ENCODE measurements at regions not wholly inside any gene's neighbourhood (a gene's known extent, or its start where the extent isn't known, plus 50 kb on each side); places are given as distances from the start of the nearest gene placed in this dataset.
A peak's percentile ranks its signal among the peaks of the same experiment; 100 is the strongest.
"Not testable (repeated sequence)": the region's sequence is repeated elsewhere in the genome, so short reads cannot be mapped to it uniquely, and the experiment has no call there.

GRCh38 chr3:34066999-34067398 lies 268.6 kb downstream of the PDCD6IP start:
- no peak for DNase-seq

GRCh38 chr3:34067536-34068051 lies 269.2 kb downstream of the PDCD6IP start:
- DNase-seq: no peak

- no peak for DNase-seq
Measured at GRCh38 chr3:34068505-34068904, 270.1 kb downstream of the PDCD6IP start.

DNA sequence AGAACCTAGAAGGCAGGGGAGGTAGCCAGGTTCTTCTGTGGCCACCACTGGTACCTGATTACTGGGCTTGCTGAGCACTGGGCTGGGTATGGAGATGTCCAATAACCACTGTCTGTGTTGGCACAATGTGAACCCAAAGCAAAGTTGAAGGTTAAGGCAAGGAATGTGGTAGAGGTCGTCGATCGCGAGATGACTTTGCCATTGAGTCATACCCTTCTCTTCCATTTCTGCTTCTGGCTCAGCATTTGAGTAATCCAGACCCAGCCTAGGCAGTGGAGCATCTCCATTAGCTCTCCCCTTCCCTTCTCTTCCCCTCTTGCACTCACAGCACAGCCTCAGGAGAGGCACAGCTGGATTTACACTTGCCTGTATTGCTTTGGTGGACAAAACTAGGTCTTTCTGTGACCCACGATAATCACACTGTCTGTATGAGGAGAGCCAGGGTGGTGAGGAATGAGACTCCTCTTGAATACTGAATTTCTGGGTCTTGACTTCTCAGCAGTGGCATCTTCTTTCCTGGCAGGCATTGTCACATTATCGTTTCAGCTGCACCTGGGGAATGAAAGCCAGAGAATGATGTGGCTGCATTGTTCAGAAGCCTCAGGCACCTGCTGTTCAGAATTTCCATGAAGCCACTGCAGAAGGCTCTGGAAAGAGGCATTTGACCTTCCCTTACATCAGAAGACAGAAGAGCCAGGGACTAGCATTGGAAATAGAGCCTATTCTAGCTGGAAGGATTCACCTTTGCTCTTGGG lies 272.6 kb downstream of the PDCD6IP start:
- DNase-seq: no peak

- DNase-seq: no peak
Measured at GRCh38 chr3:34072297-34072696, 273.9 kb downstream of the PDCD6IP start.

DNA sequence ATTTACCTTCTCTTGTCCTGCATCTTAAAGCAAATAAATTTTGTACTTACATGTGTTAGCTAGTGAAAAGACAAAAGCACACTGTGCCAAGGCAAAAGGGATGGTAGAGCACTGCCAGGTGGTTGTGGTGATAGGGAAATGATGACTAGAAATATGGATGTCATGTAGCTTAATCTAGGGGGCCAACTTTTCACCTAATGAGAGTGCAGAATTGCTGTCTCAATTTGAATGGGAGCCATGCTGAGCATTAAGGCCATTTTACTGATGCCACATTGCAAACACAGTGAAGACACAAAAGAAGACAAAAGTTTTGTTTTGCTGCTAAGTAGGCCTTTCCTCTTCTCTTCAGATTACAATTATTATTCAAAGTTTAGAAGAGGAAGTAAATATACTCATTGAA lies 274.7 kb downstream of the PDCD6IP start:
- no peak for DNase-seq

DNA sequence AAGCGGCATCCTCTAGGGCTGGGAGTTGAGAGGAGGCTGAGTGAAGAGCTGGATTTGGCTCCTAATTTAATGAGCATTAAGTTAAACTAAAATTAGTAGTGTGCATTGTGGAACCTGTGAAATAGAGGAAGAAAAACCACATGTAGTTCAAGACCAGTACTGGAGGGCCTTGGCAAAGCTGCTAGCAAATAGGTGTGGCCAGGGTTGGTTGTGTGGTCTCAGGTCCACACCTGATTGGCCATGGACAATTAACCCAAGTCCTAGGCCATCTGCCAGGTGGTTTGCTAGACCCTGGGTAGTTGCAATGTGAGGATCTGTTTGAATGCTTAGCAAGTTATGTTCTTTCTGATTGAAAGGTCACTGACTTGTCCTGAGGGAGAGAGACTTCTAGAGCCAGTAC lies 275.5 kb downstream of the PDCD6IP start:
- DNase-seq: no peak

DNA sequence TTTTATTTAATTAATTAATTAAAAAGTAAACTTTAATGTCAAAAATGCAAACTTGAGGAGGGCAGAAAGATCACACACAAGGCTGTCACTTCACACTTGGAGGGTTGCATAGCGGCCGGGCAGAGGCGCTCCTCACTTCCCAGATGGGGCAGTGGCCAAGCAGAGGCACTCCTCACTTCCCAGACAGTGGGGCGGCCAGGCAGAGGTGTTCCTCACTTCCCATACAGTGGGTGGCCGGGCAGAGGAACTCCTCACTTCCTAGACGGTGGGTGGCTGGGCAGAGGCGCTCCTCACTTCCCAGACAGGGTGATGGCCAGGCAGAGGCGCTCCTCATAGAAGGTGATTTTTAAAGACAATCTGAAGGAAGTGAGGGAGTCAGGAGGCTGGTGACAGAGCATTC lies 277.5 kb downstream of the PDCD6IP start:
- no peak for DNase-seq

GRCh38 chr3:34077417-34078195 lies 279.2 kb downstream of the PDCD6IP start:
- no peak for DNase-seq

DNA sequence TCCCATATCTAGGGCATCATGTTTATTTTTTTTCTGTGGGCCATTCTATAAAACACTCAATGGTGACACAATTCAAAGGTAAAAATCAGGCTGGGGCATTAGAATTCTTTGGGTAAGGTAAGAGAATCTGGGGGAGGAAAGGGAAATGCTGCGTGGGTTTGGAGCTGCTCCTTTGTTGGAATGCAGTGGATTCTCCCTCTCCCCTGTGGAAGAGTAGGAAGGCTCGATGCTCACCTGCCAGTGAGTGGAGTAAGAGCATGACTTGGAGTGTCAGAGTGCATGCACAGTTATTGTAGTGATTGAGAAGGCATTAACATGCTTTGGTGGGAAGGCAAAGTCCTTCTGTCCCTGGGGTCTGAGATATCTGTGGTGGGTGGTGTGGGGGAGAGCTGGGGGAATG lies 280.0 kb downstream of the PDCD6IP start:
- no peak for DNase-seq

DNA sequence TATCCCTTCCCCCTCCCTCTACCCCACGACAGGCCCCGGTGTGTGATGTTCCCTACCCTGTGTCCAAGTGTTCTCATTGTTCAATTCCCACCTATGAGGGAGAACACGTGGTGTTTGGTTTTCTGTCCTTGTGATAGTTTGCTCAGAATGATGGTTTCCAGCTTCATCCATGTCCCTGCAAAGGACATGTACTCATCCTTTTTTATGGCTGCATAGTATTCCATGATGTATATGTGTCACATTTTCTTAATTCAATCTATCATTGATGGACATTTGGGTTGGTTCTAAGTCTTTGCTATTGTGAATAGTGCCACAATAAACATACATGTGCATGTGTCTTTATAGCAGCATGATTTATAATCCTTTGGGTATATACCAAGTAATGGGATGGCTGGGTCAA lies 281.4 kb downstream of the PDCD6IP start:
- DNase-seq: not testable (repeated sequence)

DNA sequence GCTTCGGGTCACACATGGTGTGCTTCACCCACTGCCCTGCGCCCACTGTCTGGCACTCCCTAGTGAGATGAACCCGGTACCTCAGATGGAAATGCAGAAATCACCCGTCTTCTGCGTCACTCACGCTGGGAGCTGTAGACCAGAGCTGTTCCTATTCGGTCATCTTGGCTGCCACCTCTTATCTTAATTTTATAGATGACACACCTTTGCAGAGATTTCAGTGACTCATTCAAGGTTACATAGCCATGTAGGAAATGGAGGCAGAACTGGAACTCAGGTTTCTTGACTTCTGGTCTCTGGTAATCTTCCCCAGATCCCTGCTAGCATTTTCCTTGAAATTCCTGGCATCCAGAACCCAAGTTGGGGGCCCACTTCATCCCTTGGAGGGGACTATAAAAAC lies 291.9 kb downstream of the PDCD6IP start:
- DNase-seq: not testable (repeated sequence)

DNA sequence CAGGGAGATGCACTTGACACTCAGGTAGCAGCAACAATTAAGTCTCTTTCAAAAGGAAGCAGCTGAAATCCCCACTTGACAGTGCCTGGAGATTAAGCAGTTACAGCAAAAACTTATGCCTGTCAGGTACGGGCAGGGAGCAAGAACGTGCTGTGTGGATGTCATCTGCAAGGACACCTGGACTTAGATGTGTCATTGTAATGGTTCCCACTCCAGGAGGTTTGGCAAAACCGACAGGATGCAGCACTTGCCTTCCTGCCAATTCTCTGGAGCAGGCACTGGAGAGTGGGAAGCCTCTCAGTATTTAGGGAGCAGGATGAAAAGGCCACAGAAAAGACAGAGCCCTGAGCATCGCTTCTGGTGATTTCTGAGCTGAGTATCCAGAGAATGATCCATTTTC lies 292.4 kb downstream of the PDCD6IP start:
- DNase-seq: no peak

DNA sequence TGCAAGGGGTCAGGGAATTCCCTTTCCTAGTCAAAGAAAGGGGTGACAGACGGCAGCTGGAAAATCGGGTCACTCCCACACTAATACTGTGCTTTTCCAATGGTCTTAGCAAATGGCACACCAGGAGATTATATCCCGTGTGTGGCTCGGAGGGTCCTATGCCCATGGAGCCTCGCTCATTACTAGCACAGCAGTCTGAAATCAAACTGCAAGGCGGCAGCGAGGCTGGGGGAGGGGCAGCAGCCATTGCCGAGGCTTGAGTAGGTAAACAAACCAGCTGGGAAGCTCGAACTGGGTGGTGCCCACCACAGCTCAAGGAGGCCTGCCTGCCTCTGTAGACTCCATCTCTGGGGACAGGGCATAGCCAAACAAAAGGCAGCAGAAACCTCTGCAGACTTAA lies 295.9 kb downstream of the PDCD6IP start:
- not testable (repeated sequence) for DNase-seq

GRCh38 chr3:34102288-34102687 lies 303.9 kb downstream of the PDCD6IP start:
- DNase-seq: no peak

DNA sequence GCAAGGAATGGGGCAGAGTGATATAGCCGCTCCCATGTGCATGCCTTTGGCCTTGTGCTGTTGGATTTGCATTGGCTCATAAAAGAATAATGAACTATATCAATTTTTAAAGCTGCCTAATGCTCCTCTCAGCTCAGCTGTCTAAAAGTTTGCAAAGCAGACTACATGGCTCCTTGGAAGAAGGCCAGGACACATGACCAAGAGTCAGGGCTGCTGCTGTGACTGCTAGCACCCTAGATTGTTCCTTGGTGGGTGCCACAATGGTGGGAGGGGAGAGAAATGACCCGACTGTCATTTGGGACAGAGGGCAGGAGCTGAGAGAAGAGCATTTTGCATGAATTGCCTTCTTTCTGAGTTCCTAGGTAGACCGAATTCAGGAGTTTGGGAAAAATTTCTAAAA lies 307.9 kb downstream of the PDCD6IP start:
- no peak for DNase-seq

- no peak for DNase-seq
Measured at GRCh38 chr3:34106879-34107278, 308.4 kb downstream of the PDCD6IP start.

DNA sequence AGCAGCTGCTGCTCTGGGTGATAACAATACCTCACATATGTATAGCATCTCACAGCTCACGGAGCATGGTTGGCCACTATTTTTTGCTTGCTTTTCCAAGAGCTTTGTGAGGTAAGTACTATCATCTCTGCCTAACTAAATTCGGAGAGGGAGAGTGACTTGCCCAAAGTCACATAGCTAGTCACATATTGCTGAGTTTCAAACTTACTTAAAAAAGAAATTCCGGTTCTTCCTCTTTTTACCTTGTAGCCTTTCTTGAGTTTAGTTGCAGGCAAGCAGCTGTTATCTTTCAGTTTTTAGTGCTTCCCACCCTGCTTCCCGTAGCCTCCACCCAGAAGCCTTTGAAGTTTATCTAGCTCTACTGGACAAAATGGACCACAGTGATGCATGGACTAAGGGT lies 309.2 kb downstream of the PDCD6IP start:
- peak; percentile 14 for DNase-seq

DNA sequence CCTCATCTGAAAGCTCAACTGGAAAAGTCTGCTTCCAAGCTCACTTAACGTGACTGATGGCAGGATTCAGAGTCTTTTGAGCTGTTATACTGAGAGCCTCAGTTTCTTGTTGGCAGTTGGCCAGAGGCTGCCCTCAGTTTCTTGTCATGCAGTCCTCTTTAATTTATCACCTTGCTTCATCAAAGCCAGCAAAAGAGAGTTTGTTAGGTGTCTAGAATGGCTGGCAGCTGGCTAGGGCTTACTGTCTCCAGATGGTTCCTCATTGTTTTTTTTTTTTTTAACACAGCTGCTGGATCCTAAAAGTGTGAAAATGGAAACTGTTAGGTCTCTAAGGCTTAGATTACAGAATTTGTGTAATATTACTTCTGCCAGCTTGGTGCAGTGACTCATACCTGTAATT lies 310.6 kb downstream of the PDCD6IP start:
- DNase-seq: peak; percentile 94

DNA sequence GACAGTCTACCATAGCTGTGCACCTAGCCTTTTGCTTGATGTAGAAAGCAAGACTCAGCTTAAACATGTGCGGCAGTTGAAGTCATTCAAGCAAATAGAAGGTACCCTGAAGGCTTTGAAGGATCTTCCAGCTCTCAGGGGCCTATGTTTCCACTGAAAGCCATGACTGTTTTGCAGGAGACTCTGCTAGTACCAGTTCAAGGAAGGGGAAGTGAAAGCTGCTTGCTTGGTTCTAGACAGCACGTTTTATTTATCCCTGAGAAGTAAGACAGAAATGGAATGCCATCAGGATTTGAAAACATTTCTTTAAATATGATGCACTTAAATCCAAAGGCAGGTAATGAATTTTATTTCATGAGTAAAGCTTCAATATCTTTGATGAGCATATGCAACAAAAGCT lies 311.4 kb downstream of the PDCD6IP start:
- no peak for DNase-seq

- DNase-seq: no peak
Measured at GRCh38 chr3:34111361-34111760, 312.9 kb downstream of the PDCD6IP start.

GRCh38 chr3:34112261-34112660 lies 313.8 kb downstream of the PDCD6IP start:
- DNase-seq: not testable (repeated sequence)

DNA sequence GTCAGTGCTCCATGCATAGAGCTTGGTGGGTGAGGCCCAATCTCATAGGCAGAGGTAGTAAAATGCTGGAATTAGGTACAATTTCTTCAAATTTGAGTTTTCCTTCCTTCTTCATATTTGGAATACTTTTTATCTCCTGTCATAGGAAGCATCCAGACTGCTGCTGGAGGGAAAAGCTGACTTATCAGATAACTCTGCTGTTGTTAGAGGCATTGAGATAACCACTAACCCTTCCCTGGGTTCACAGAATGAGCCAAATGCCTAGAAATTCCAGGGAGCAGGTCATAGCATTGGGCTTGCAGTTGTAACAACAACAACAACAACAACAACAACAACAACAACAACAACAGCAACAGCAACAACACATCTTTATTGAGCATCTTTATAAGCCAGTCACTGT lies 332.7 kb downstream of the PDCD6IP start:
- no peak for DNase-seq

DNA sequence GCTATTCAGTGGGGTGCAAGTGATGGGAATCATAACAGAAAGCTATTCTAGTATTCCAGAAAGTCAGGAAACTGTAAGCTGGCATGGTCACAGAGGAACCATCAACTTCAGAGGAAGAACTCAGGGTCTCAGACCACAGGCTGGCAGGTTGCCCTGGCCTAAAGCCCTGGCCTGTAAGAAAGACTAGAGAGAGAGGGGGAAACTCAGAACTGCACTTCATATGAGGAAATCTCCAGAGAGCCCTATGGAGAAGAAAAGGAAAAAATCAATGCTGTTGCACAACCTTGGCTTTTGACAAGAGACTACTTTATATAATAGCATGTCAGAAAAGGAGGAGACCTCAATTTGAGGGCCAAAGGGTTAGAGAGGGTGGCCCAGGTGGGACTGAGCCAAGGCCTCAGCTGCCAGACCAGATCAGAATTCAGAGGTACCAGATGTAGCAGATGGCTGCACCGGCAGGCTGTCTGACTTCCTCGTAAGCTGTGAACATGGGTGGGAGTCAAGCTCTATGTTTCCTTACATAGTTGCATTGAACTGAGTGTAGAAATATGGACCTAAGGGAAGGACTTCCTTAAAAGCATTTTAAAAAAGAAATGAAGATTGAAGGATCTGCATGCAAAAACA lies 333.8 kb downstream of the PDCD6IP start:
- DNase-seq: peak; percentile 70

Data from NCI-H2171 treated with DMSO at 0.1 percent for 48 hours (cell line).